Retinal pigment epithelial cell (primary cell): ENCODE measurements at regions not wholly inside any gene's neighbourhood (a gene's known extent, or its start where the extent isn't known, plus 50 kb on each side); places are given as distances from the start of the nearest gene placed in this dataset.

Experiments
- DNase-seq: peaks from one replicate; pipeline ENCODE4 v3.0.0-alpha.2; 2010; ENCODE audit warnings: low read depth
- H3K4me3 ChIP-seq: 2 replicates; pipeline ENCODE4 v1.5.1; 2011; ENCODE audit warnings: mild to moderate bottlenecking, low read length, control low read depth, moderate library complexity
- CTCF ChIP-seq: conservative IDR thresholded peaks from 2 replicates; pipeline ENCODE4 v1.5.1; 2011; ENCODE audit warnings: low read depth, low read length, control low read depth, inconsistent platforms

- DNase-seq, result no peak
- no peak overlapping the region for H3K4me3 ChIP-seq
- TF ChIP-seq CTCF, result no peak
Observed at GRCh38 chr9:89902450-89903140, 297.8 kb downstream of the GADD45G start.

DNA sequence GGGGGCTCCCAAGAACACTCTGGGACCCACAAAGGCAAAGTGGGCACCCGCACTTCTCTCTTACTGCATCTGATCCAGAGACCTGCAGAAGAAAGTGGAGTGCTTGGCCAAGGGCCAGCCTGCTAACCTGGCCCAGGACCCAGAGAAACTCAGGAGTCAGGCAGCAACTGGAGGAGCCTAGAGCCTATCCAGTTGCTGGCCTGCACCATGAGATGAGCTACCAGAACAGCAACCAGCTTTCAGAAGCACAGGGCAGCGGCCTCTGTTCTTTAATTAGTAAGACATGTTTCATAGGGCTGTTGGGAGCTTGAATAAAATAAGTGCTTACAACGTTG is 298.3 kb downstream of the GADD45G start:
- no peak for DNase-seq
- no peak for TF ChIP-seq CTCF
- H3K4me3 ChIP-seq, result no peak overlapping the region

- H3K4me3 ChIP-seq, result no peak overlapping the region
- no peak for TF ChIP-seq CTCF
- no peak for DNase-seq
Observed at GRCh38 chr9:89905606-89906338, 301.0 kb downstream of the GADD45G start.

GRCh38 chr9:89911721-89912604 is 307.2 kb downstream of the GADD45G start:
- DNase-seq, result no peak
- no peak for TF ChIP-seq CTCF
- H3K4me3 ChIP-seq, result no peak overlapping the region

GRCh38 chr9:89912605-89912953 is 307.8 kb downstream of the GADD45G start:
- TF ChIP-seq CTCF, result no peak
- no peak overlapping the region for H3K4me3 ChIP-seq
- no peak for DNase-seq

DNA sequence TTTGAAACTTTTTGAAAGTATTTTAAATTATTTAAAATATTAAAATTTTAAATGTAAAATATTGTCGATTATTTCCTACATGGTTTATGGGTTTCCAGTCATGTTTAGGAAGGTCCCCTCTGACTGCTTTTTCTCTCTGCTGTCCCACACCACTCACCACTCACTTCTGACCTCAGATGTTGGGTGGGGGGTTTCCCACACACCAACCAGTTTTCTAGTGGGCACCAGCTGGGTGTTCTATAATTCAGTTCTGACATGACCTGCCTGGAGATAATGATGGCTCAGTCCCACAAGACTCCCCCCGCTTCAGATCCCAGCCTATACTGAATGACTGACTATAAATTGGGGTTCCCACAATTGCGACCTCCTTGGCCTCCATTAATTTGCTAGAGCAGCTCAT is 310.4 kb downstream of the GADD45G start:
- no peak overlapping the region for H3K4me3 ChIP-seq
- DNase-seq, result no peak
- TF ChIP-seq CTCF, result no peak
